HG02870 (cell line): ENCODE measurements at regions not wholly inside any gene's neighbourhood (a gene's known extent, or its start where the extent isn't known, plus 50 kb on each side); places are given as distances from the start of the nearest gene placed in this dataset.
"Not testable (repeated sequence)": the region's sequence is repeated elsewhere in the genome, so short reads cannot be mapped to it uniquely, and the experiment has no call there.

Source experiments
- ATAC-seq: cut with Tn5 transposase; IDR thresholded peaks from one replicate; pipeline ENCODE4 v1.9.1; 2021; ENCODE audit warnings: mild to moderate bottlenecking, moderate library complexity; ENCODE audit not compliant: unreplicated experiment

DNA sequence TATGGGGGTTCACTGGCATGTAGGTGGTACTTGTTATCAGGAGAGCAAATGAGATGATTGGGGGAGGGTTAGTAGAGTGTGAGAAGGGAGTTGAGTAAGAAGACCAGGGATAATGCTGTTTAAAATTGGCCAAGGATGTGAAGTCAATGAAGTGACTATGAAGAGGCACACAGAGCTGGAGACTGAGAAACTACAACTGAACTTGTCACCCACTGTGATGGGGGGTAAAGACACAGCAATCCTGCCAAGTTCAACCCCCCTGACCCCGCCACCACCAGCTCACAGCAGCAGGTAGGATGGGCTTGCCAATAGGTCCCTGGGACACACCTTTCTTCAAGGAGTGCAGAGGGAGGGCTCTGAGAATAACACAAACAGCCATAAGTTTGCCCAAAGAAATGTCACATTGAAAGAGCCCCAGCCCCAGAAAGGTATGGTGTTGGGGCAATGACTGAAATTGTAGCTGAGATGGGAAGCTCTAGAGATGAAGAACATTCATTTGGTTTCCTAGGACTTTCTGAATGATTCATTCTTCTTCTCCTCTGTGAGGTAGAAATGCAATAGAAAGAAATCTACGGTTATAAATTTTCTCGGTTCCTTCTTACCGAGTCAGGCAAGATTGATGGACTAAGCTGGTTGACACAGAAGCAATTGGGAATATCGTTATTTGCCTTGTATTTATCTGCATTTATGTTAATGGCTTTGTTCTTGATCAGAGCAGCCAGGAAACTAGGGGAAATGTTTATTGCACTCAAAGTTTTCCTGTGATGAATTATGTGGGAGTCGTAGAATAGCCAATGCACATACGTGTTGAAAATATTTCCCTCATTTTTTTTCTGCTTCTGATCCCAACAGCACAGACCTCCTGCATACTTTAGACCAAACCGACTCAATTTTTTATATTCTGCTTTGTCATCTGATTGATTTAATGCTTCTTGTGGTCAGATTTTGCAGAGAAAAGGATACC lies 595.2 kb upstream of the CDH11 start:
- no peak for ATAC-seq

GRCh38 chr16:65713181-65713808 lies 591.4 kb upstream of the CDH11 start:
- ATAC-seq: no peak

DNA sequence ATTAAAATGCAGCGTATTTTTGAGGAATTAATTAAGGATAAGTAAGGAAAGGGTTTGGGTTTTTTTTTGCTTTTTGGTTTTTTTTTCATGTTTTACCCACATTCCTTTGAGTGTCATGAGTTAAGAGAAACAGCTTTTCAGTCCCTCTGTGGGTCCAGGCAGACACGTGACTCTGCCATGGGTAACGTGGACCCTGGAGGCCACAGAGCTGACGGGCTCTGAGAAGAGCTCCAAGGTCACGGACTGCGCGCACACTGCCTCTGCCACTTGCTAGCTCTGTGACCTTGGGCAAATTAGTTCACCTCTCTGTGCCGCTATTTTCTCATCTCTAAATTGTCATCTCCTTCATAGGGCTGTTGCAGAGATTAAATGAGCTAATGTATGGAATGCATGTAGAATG lies 588.2 kb upstream of the CDH11 start:
- no peak for ATAC-seq

GRCh38 chr16:65704866-65705265 lies 583.0 kb upstream of the CDH11 start:
- no peak for ATAC-seq

DNA sequence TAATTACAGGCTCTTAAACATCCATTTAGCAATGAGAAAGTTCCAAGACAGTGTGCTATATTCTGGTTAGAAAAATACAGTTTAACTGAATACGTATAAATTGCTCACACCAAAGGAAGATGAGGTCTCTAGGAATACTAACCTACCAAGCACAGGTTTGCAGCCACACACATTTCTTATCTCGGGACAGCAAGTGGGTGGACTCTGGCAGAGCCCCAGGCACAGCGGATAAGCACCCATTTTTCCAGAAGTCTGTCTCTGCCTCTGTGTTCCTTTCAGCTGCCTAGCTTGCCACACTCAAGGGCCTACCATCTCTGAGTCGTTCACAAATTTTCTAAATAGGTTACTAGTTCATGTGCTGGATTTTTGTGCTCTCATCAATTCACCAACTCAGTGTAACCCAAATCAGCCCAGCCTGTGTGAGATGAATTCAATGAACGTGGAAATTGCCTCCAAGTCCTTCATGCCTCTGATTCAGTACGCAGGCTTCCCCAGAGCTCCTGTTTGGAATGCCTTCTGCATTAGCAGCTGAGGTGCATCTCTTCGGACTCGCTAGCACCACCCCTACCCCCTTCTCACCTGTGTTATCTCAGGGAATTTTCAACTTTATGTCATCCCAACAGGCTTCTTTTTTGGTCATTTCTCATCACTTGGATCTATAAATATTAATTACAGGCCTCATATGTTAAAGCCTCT lies 581.0 kb upstream of the CDH11 start:
- ATAC-seq: no peak

GRCh38 chr16:65700596-65700995 lies 578.7 kb upstream of the CDH11 start:
- no peak for ATAC-seq

DNA sequence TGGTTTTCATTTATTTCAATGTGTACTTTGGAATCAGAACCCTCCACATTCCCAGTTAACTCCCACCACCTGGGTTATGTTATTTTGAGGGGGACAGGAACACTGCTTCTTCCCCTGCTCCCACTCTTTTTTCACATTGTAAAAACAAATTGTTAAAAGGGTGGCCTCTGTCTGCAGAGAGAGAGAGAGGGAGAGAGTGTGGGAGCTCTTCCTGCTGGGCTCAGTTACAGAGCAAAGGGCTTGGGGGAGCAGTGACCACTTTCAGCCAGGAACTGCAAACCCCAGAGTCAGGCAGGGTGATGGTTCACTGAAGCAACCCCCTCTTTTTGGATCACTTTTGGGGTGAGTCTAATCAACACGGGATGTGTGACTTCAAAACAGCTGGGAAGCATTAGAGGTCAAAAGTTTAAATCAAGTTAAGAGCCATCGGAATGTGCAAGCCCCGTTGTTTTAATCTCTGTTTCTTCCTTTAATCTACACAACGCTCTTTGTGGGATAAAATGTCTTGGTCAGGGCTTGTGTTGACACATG lies 577.0 kb upstream of the CDH11 start:
- ATAC-seq: no peak

DNA sequence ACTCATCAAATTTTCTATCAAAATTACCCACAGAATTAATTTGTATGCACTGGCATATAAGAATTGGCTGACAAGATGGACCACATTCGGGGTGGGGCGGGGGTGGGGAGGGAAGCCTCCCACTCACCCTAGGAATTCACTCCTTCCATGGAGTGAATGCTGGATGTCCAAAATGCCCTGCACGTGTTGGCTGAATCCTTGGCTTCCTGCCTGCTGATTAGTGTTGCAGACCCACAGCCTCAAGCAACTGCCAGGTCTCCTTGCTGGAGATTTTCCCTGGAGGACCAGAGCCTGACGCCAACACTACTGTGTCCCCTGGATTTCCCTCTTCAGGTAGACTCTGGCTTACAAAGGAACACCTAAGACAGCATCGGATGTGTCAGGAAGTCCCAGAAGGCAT lies 575.7 kb upstream of the CDH11 start:
- ATAC-seq: no peak

- no peak for ATAC-seq
Observed at GRCh38 chr16:65697065-65697464, 575.2 kb upstream of the CDH11 start.

GRCh38 chr16:65691846-65692245 lies 570.0 kb upstream of the CDH11 start:
- not testable (repeated sequence) for ATAC-seq

- no peak for ATAC-seq
Observed at GRCh38 chr16:65689726-65690125, 567.9 kb upstream of the CDH11 start.

DNA sequence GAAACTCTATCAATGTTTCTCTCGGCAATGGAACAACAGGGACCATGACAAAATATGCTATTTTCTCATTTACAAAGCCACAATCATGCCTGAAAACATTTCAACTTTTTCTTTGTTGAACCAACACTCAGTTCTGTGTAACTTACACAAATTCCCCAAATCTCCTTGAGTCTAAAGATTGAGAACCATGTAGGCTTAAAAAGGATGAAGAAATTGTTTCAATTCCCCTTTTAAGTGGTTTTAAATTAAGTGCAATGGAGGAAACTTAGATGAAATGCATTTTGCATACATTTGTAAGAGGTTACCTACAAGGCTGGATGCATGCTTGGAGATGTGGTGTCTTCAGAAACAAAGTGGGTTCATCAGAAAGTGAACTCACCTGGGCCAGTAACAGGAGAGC lies 566.4 kb upstream of the CDH11 start:
- no peak for ATAC-seq

GRCh38 chr16:65684230-65684629 lies 562.4 kb upstream of the CDH11 start:
- no peak for ATAC-seq

GRCh38 chr16:65681406-65681805 lies 559.5 kb upstream of the CDH11 start:
- no peak for ATAC-seq

GRCh38 chr16:65679785-65680184 lies 557.9 kb upstream of the CDH11 start:
- no peak for ATAC-seq

- no peak for ATAC-seq
Observed at GRCh38 chr16:65675161-65675560, 553.3 kb upstream of the CDH11 start.

- ATAC-seq: no peak
Observed at GRCh38 chr16:65672960-65673359, 551.1 kb upstream of the CDH11 start.

GRCh38 chr16:65671071-65671470 lies 549.2 kb upstream of the CDH11 start:
- no peak for ATAC-seq

- no peak for ATAC-seq
Observed at GRCh38 chr16:65668064-65668595, 546.3 kb upstream of the CDH11 start.

DNA sequence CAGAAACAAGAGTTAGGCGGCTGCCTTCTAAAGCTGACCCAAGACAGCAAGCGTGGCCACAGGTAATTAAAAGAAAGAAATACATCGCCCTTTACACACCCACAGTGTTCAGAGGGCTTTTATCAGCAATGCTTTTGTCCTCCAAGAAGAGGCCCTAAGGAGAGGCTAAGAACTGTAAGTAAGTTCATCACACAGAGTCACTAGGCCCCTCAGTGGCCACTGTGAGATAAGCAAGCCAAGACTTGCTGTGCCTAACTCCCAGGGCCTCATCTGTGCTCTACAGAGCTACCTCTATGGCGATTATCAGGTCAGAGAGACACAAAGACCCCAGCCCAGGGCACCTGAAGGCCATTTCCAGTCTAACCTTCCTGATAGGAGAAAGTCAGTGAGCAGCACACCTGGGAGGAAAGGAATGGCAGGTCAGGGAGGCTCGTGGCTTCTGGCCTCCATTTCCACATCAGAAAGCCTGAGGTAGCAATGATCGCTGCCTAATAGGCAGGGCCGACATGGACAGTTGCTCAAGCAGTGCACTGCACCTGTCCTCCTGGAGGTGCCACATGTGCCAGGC lies 545.2 kb upstream of the CDH11 start:
- ATAC-seq: no peak
